MCF 10A (cell line): ENCODE measurements at regions not wholly inside any gene's neighbourhood (a gene's known extent, or its start where the extent isn't known, plus 50 kb on each side); places are given as distances from the start of the nearest gene placed in this dataset.

ENCODE experiments used
- BruUV-seq: library from RNA; stranded (reverse); fragments of 400-500 nt; replicated peaks from 2 replicates; lab custom pipeline; 2021; lab: Mats Ljungman, UMichigan
- CTCF ChIA-PET: fragments of 300-600 bp; sonication (Branson Sonifier 250); formaldehyde crosslinking; extraction: SDS; loops from one replicate; lab custom pipeline; 2021; ENCODE audit warnings: antibody characterized with exemption, inconsistent platforms; lab: Yijun Ruan, JAX
- POLR2A ChIA-PET: fragments of 300-600, 350-650 bp; sonication (Branson Sonifier 250); formaldehyde crosslinking; extraction: SDS; loops from one replicate; lab custom pipeline; 2020; ENCODE audit warnings: antibody characterized with exemption, inconsistent platforms; lab: Yijun Ruan, JAX
- DNase-seq: peaks from one replicate; pipeline ENCODE4 v3.0.0-alpha.2; 2018; ENCODE audit not compliant: unreplicated experiment
- H3K27ac Mint-ChIP-seq: one replicate; pipeline ENCODE4 v1.8.0; 2022; ENCODE audit warnings: mild to moderate bottlenecking, low read depth, mixed read lengths; ENCODE audit not compliant: unreplicated experiment
- H3K27me3 Mint-ChIP-seq: one replicate; pipeline ENCODE4 v1.8.0; 2022; ENCODE audit warnings: mixed read lengths; ENCODE audit not compliant: insufficient read depth, unreplicated experiment
- H3K36me3 Mint-ChIP-seq: one replicate; pipeline ENCODE4 v1.8.0; 2022; ENCODE audit warnings: mild to moderate bottlenecking, moderate library complexity, mixed read lengths; ENCODE audit not compliant: insufficient read depth, unreplicated experiment
- H3K4me1 Mint-ChIP-seq: one replicate; pipeline ENCODE4 v1.8.0; 2022; ENCODE audit warnings: mixed read lengths; ENCODE audit not compliant: insufficient read depth, unreplicated experiment
- H3K4me3 Mint-ChIP-seq: one replicate; pipeline ENCODE4 v1.8.0; 2022; ENCODE audit warnings: mild to moderate bottlenecking, moderate library complexity, mixed read lengths; ENCODE audit not compliant: unreplicated experiment
- H3K9me3 Mint-ChIP-seq: one replicate; pipeline ENCODE4 v1.8.0; 2022; ENCODE audit warnings: mixed read lengths; ENCODE audit not compliant: unreplicated experiment
- CTCF ChIP-seq: fragments of 200-600 bp; IDR thresholded peaks from one replicate; pipeline ENCODE4 v1.8.0; 2022; ENCODE audit warnings: antibody characterized with exemption, mild to moderate bottlenecking; ENCODE audit not compliant: unreplicated experiment
- intact Hi-C: fragments of 100-400 bp; cut with micrococcal nuclease; formaldehyde crosslinking; loops from 2 replicates; pipeline ENCODE4 v1.14.1; 2022

GRCh38 chr13:79667771-79668170, 186.8 kb downstream of the NDFIP2 start:
- no peak for DNase-seq
- Mint-ChIP-seq H3K36me3 (no peaks in the 10 kb centered on the region), H3K27me3 (no peaks in the 10 kb centered on the region), H3K27ac (no peak overlapping the region), H3K4me3 (no peak overlapping the region), H3K9me3 (no peaks in the 10 kb centered on the region), H3K4me1 (no peaks in the 10 kb centered on the region)
- TF ChIP-seq CTCF = no peak
- ChIA-PET CTCF (interaction anchor here (0.7 to 1.5 kb wide), 2 partner anchors 9 to 36 kb away, joined by 3 to 4 read pairs; no protein-coding TSS in a partner anchor), POLR2A (no interaction called here)
- intact Hi-C loops = no loop called here
- no TSS peak for BruUV-seq

- DNase-seq = no peak
- intact Hi-C loops = no loop called here
- Mint-ChIP-seq H3K27me3 (no peaks in the 10 kb centered on the region), H3K36me3 (no peaks in the 10 kb centered on the region), H3K4me1 (peaks cover 6% of the 10 kb centered on the region), H3K27ac (no peak overlapping the region), H3K4me3 (no peak overlapping the region), H3K9me3 (no peaks in the 10 kb centered on the region)
- CTCF ChIA-PET = no interaction called here
- no TSS peak for BruUV-seq
- TF ChIP-seq CTCF = no peak
- POLR2A ChIA-PET = no interaction called here
Observed at GRCh38 chr13:79663977-79664636, 183.2 kb downstream of the NDFIP2 start.

- H3K27me3 Mint-ChIP-seq = no peaks in the 10 kb centered on the region
- peaks cover 13% of the 10 kb centered on the region for H3K4me1 Mint-ChIP-seq
- BruUV-seq = no TSS peak
- POLR2A ChIA-PET = no interaction called here
- no peaks in the 10 kb centered on the region for H3K9me3 Mint-ChIP-seq
- no peak for TF ChIP-seq CTCF
- no peak overlapping the region for H3K4me3 Mint-ChIP-seq
- CTCF ChIA-PET = interaction anchor here (1.1 kb wide), 1 partner anchor 11 kb away, joined by 3 read pairs; no protein-coding TSS in a partner anchor
- DNase-seq = no peak
- no peak overlapping the region for H3K27ac Mint-ChIP-seq
- intact Hi-C loops = no loop called here
- H3K36me3 Mint-ChIP-seq = no peaks in the 10 kb centered on the region
Observed at GRCh38 chr13:79663435-79663834, 182.5 kb downstream of the NDFIP2 start.

GRCh38 chr13:79662882-79663281, 181.9 kb downstream of the NDFIP2 start:
- Mint-ChIP-seq H3K36me3 (no peaks in the 10 kb centered on the region), H3K27ac (no peak overlapping the region), H3K4me1 (peaks cover 15% of the 10 kb centered on the region), H3K4me3 (no peak overlapping the region), H3K27me3 (no peaks in the 10 kb centered on the region), H3K9me3 (no peaks in the 10 kb centered on the region)
- BruUV-seq = no TSS peak
- no peak for DNase-seq
- POLR2A ChIA-PET = no interaction called here
- CTCF ChIA-PET = interaction anchor here (0.9 to 1.2 kb wide), 3 partner anchors 10 to 16 kb away, joined by 3 to 4 read pairs (median 3); no protein-coding TSS in a partner anchor
- no peak for TF ChIP-seq CTCF
- intact Hi-C loops = no loop called here
